ENCODE measurements at regions not wholly inside any gene's neighbourhood (a gene's known extent, or its start where the extent isn't known, plus 50 kb on each side); places are given as distances from the start of the nearest gene placed in this dataset.

DNA sequence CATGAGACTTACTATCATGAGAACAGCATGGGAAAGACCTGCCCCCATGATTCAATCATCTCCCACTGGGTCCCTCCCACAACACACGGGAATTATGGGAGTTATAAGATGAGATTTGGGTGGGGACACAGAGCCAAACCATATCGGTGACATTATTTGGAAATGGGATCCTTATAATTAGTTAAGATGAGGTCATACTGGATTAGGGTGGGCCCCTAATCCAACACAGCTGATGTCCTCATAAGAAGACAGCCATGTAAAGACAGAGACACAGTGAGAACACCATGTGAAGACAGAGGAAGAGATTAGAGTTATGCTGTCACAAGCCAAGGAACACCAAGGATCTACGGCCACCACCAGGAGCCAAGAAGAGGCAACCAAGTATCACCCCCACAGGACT, 161.7 kb downstream of the SPTSSA start:
- H3K4me3 Mint-ChIP-seq: no peak overlapping the region
- peaks cover 7% of the 10 kb centered on the region for H3K27me3 Mint-ChIP-seq (ENCODE audit: insufficient read depth)

DNA sequence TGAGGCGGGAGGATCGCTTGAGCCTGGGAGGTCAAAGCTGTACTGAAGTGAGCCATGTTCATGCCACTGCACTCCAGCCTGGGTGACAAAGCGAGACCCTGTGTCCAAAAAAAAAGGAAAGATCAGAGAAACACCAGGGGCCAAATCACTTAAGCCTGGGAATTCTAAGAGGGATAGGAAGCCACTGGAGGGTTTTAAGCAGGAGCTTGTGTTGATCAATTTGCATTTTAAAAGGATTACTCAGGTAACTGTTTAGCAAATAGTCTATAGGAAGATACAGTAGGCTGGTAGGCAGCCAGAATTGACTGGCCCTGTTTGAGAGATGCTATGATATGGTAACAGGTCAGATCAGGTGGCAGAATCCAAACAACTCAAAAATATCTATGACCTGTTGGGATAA, 162.7 kb downstream of the SPTSSA start:
- no peaks in the 10 kb centered on the region for H3K9me3 Mint-ChIP-seq
- TF ChIP-seq, protein P1, sequence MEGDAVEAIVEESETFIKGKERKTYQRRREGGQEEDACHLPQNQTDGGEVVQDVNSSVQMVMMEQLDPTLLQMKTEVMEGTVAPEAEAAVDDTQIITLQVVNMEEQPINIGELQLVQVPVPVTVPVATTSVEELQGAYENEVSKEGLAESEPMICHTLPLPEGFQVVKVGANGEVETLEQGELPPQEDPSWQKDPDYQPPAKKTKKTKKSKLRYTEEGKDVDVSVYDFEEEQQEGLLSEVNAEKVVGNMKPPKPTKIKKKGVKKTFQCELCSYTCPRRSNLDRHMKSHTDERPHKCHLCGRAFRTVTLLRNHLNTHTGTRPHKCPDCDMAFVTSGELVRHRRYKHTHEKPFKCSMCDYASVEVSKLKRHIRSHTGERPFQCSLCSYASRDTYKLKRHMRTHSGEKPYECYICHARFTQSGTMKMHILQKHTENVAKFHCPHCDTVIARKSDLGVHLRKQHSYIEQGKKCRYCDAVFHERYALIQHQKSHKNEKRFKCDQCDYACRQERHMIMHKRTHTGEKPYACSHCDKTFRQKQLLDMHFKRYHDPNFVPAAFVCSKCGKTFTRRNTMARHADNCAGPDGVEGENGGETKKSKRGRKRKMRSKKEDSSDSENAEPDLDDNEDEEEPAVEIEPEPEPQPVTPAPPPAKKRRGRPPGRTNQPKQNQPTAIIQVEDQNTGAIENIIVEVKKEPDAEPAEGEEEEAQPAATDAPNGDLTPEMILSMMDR (IDR thresholded peaks at IDR 0.05): no peak
- H3K36me3 Mint-ChIP-seq (ENCODE audit: low read depth): no peaks in the 10 kb centered on the region
- H3K4me1 Mint-ChIP-seq (ENCODE audit: low read depth): peaks cover 8% of the 10 kb centered on the region; the same call in 1 of the 2 replicates
- no peak overlapping the region for H3K4me3 Mint-ChIP-seq
- H3K27me3 Mint-ChIP-seq (ENCODE audit: insufficient read depth): peaks cover 2% of the 10 kb centered on the region
- no peak for DNase-seq
- no peak overlapping the region for H3K27ac Mint-ChIP-seq

More for the DNA sequence above, 161.7 kb downstream of the SPTSSA start:
- no peaks in the 10 kb centered on the region for H3K9me3 Mint-ChIP-seq
- H3K27ac Mint-ChIP-seq: no peak overlapping the region
- H3K4me1 Mint-ChIP-seq (ENCODE audit: low read depth): peaks cover 8% of the 10 kb centered on the region; the same call in 1 of the 2 replicates
- no peak for DNase-seq
- TF ChIP-seq, protein P1 (IDR thresholded peaks at IDR 0.05): no peak
- no peaks in the 10 kb centered on the region for H3K36me3 Mint-ChIP-seq (ENCODE audit: low read depth)

DNA sequence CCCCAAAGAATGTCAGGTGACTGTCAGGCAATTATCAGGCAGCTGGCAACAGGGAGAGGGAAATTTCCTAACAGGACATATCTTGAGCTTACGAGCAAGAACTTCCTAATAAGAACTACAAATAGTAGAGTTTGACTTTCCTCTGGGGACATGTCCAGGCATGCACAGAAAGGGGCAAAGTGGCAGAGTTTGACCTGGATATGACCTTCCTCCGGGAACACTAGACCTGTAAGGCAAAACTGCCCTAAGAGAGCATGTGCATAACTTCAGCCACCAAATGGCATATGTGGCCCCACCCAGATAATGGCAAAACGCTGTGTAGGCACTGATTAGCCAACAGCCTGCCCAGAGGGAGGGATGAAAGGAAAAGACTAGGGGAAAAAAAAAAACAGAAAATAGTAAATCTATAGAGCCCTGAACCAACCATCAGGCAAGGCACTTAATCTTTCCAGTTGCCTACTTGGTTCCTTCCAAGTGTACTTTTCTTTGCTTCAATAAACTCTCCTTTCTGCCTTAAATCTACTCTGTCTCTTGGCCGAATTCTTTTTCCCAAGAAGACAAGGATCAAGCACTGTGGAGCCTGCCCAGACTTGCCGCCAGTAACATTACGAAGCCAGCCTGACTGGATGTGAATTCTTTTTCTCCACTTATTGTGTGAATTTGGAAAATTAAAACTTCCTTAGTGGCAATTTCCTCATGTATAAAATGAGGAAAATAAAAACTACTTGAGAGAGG, 164.1 kb downstream of the SPTSSA start:
- Mint-ChIP-seq H3K36me3 (ENCODE audit: low read depth) (no peaks in the 10 kb centered on the region), H3K4me3 (no peak overlapping the region), H3K9me3 (no peaks in the 10 kb centered on the region), H3K4me1 (ENCODE audit: low read depth) (peaks cover 8% of the 10 kb centered on the region; the same call in 1 of the 2 replicates), H3K27ac (no peak overlapping the region), H3K27me3 (ENCODE audit: insufficient read depth) (peaks cover 2% of the 10 kb centered on the region)
- DNase-seq: no peak
- TF ChIP-seq, protein P1 (IDR thresholded peaks at IDR 0.05): no peak

DNA sequence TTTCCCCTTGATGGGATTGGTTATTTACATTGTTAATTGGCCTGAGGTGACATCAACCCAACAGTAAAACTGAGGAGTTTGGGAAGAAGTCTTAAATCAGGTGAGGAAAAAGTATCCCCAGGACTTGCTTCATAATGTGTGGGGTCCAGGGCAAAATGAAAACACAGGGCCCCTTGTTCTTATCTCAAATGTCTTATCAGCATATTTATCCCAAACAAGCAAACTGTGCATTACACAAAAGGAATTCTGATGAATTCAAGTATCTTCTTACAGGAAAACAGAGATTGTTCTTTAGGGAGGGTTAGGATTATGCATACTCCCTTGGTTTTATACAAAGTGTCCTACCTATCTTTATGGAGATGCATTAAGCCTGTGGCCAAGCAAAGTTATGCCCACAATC, 178.4 kb downstream of the SPTSSA start:
- TF ChIP-seq, protein P1 (IDR thresholded peaks at IDR 0.05): no peak
- H3K27ac Mint-ChIP-seq: no peak overlapping the region
- H3K36me3 Mint-ChIP-seq (ENCODE audit: low read depth): no peaks in the 10 kb centered on the region
- no peaks in the 10 kb centered on the region for H3K4me1 Mint-ChIP-seq (ENCODE audit: low read depth)
- H3K9me3 Mint-ChIP-seq: 0 out of 2 replicates have a peak, but pooled peaks cover 4% of the 10 kb centered on the region
- no peak for DNase-seq
- H3K4me3 Mint-ChIP-seq: no peak overlapping the region
- H3K27me3 Mint-ChIP-seq (ENCODE audit: insufficient read depth): peaks cover 2% of the 10 kb centered on the region; the same call in 1 of the 2 replicates

DNA sequence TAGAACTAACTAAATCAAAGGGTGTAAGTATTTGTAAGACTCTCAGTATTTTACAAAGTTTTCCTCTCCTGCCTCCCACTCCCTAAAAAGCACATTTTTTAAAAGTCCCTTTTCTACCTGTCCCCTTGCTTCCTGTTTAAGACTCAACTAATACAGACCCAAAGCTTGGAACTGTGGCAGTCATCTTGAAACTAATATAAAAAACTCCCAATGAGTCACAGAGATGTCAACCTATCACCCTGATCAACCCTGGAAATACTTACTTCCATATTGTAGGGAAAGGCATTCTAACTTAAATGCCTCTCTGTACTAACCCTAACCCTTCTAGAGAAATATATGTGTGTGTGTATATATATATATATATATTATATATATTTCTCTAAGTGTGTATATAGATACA, 184.8 kb downstream of the SPTSSA start:
- no peak overlapping the region for H3K4me3 Mint-ChIP-seq

More for the DNA sequence above, 184.8 kb downstream of the SPTSSA start:
- Mint-ChIP-seq H3K27me3 (ENCODE audit: insufficient read depth) (no peaks in the 10 kb centered on the region; the same call in 1 of the 2 replicates), H3K36me3 (ENCODE audit: low read depth) (no peaks in the 10 kb centered on the region), H3K4me1 (ENCODE audit: low read depth) (no peaks in the 10 kb centered on the region), H3K9me3 (0 out of 2 replicates have a peak, but pooled peaks cover 4% of the 10 kb centered on the region), H3K27ac (no peak overlapping the region)
- TF ChIP-seq, protein P1 (IDR thresholded peaks at IDR 0.05): no peak
- DNase-seq: no peak
